Progenitor cell of endocrine pancreas (in vitro differentiated cells): ENCODE measurements at regions not wholly inside any gene's neighbourhood (a gene's known extent, or its start where the extent isn't known, plus 50 kb on each side); places are given as distances from the start of the nearest gene placed in this dataset.

ENCODE experiments used
- DNase-seq: peaks from one replicate; pipeline ENCODE4 v3.0.0; 2021; ENCODE audit warnings: low spot score; ENCODE audit not compliant: unreplicated experiment
- H3K27ac Mint-ChIP-seq: 2 replicates; pipeline ENCODE4 v1.8.0; 2021; ENCODE audit warnings: mild to moderate bottlenecking, moderate library complexity, mixed read lengths
- H3K27me3 Mint-ChIP-seq: 2 replicates; pipeline ENCODE4 v1.8.0; 2021; ENCODE audit warnings: mixed read lengths
- H3K36me3 Mint-ChIP-seq: 2 replicates; pipeline ENCODE4 v1.8.0; 2022; ENCODE audit warnings: mixed read lengths; ENCODE audit not compliant: insufficient read depth
- H3K4me1 Mint-ChIP-seq: 2 replicates; pipeline ENCODE4 v1.8.0; 2021; ENCODE audit warnings: low read depth, mixed read lengths
- H3K4me3 Mint-ChIP-seq: 2 replicates; pipeline ENCODE4 v1.8.0; 2021; ENCODE audit warnings: low read depth, mild to moderate bottlenecking, moderate library complexity, mixed read lengths
- H3K9me3 Mint-ChIP-seq: 2 replicates; pipeline ENCODE4 v1.8.0; 2021; ENCODE audit warnings: low read depth, mixed read lengths
- TF ChIP-seq, protein P1 (sequence below): fragments of 200-600 bp; sonication (generic); IDR thresholded peaks from one replicate; pipeline ENCODE4 v1.5.0; 2021; ENCODE audit warnings: antibody characterized with exemption, mild to moderate bottlenecking; ENCODE audit not compliant: unreplicated experiment

DNA sequence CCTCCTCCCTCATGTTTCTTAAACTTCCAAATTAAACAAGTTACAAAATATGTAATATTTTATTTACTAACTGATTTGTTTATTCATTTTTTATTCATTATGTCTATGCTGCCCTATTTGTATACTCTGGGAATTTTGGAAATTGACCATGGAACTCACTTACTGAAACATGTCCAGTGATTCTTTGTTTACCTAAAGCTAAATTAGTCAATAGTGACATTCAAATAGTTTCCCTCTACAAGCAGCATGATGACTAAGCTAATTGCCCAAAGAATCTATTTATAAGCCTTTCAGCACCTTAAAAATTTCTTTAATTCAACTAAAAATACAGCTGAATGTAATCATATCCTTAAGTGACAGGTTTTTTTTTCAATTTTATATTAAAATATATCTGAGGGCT is 437.7 kb downstream of the SI start:
- TF ChIP-seq, protein P1, sequence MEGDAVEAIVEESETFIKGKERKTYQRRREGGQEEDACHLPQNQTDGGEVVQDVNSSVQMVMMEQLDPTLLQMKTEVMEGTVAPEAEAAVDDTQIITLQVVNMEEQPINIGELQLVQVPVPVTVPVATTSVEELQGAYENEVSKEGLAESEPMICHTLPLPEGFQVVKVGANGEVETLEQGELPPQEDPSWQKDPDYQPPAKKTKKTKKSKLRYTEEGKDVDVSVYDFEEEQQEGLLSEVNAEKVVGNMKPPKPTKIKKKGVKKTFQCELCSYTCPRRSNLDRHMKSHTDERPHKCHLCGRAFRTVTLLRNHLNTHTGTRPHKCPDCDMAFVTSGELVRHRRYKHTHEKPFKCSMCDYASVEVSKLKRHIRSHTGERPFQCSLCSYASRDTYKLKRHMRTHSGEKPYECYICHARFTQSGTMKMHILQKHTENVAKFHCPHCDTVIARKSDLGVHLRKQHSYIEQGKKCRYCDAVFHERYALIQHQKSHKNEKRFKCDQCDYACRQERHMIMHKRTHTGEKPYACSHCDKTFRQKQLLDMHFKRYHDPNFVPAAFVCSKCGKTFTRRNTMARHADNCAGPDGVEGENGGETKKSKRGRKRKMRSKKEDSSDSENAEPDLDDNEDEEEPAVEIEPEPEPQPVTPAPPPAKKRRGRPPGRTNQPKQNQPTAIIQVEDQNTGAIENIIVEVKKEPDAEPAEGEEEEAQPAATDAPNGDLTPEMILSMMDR = no peak
- no peak overlapping the region for H3K4me3 Mint-ChIP-seq

DNA sequence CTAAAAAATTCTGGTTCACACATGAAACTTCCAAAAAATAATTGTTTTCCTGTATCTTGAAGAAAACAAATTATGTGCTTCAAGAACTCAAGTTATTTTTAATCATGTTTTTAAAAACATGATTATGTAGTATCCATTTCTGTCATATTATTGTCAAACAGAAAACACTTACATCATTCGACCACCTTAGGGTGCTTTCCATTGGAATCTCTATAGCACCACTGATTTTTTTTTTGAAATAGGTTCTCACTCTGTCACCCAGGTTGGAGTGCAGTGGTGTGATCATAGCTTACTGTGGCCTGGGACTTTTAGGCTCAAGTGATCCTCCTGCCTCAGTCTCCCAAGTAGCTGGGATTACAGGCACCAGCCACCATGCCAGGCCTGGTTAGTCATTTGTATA is 457.3 kb downstream of the SI start:
- TF ChIP-seq, protein P1 = no peak
- H3K9me3 Mint-ChIP-seq = no peaks in the 10 kb centered on the region
- DNase-seq = no peak
- no peak overlapping the region for H3K4me3 Mint-ChIP-seq
- no peaks in the 10 kb centered on the region for H3K27me3 Mint-ChIP-seq
- no peaks in the 10 kb centered on the region for H3K4me1 Mint-ChIP-seq
- no peak overlapping the region for H3K27ac Mint-ChIP-seq
- H3K36me3 Mint-ChIP-seq = no peaks in the 10 kb centered on the region

More for the DNA sequence above, 437.7 kb downstream of the SI start:
- DNase-seq = no peak
- no peaks in the 10 kb centered on the region for H3K27me3 Mint-ChIP-seq
- H3K36me3 Mint-ChIP-seq = no peaks in the 10 kb centered on the region
- no peaks in the 10 kb centered on the region for H3K9me3 Mint-ChIP-seq
- no peaks in the 10 kb centered on the region for H3K4me1 Mint-ChIP-seq
- H3K27ac Mint-ChIP-seq = no peak overlapping the region

DNA sequence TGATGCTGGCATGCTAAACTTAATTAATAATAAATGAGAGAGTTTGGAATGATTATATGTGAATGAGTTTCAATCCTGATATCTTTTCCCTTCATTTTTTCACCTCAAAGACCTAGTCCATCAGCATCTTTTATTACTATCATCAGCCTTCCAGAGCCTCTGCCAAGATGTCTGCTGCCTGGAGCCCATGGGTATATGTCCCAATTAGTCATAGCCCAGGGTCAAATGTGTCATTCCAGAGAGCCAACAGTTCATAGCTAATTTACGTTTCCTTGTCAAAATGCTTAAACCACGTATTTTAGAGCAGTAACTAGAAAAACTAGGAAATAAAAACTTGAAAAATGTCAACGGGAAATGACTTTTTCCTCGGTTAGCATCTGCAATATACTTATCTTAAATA is 457.9 kb downstream of the SI start:
- Mint-ChIP-seq H3K4me1 (no peaks in the 10 kb centered on the region), H3K4me3 (no peak overlapping the region), H3K36me3 (no peaks in the 10 kb centered on the region), H3K27ac (no peak overlapping the region), H3K27me3 (no peaks in the 10 kb centered on the region), H3K9me3 (no peaks in the 10 kb centered on the region)
- no peak for DNase-seq
- TF ChIP-seq, protein P1 = no peak

DNA sequence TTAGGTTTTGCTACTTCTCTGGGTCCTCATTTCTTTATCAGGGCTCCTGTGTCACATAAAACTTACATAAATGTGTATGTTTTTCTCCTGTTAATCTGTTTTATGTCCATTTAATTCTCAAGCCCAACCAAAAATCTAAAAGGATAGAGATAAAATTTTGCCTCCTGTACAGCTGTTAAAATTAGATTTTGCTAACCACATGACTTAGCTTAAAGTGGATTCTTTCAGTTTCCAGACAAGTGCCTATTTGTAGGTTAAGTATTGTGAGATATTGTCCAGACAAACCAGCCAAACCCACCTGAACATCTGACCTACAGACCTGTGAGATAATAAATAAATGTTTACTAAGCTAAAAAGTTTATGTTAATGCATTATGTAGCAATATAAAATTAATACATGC is 465.5 kb downstream of the SI start:
- Mint-ChIP-seq H3K9me3 (no peaks in the 10 kb centered on the region), H3K4me3 (no peak overlapping the region), H3K27ac (no peak overlapping the region), H3K36me3 (no peaks in the 10 kb centered on the region), H3K4me1 (no peaks in the 10 kb centered on the region), H3K27me3 (no peaks in the 10 kb centered on the region)
- no peak for DNase-seq
- TF ChIP-seq, protein P1 = no peak

DNA sequence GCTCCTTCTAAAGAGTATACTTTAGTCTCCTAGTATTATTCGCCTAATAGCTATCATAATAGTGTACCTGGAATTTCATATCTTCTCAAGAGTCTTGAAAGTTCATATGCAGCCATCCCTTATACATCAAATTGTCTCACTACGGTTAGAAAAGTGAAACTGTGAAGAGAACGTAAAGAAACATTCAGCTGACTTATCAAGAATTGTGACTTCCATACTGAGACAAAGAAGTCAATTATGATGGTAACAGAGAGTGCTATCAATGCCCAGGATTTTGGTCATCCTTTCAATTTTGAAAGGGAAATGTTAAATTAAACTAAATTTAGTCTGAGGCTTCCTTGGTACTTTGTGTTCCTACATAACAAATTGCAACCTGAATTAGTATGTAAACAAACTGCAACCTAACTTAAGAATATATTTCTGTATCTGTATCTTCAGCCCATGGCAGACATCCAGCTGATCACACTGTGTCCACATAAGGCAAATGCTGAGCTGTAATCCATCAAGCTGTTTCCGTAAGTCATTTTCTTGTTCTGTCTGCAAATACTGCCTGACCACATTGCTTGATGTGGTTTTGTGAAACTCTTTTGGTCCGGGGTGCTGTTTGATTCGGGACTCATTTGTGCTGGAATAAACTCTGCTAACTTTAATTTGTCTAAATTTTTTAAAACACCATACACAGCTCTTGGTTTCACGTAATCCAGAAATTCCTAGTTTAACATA is 469.6 kb downstream of the SI start:
- TF ChIP-seq, protein P1 = no peak
- no peak for DNase-seq
- Mint-ChIP-seq H3K4me1 (no peaks in the 10 kb centered on the region), H3K36me3 (no peaks in the 10 kb centered on the region), H3K27me3 (no peaks in the 10 kb centered on the region), H3K9me3 (no peaks in the 10 kb centered on the region), H3K27ac (no peak overlapping the region), H3K4me3 (no peak overlapping the region)
